Kidney (tissue), 13 donors: ENCODE measurements at regions not wholly inside any gene's neighbourhood (a gene's known extent, or its start where the extent isn't known, plus 50 kb on each side); places are given as distances from the start of the nearest gene placed in this dataset.

ENCODE experiments used
- DNase-seq, 5 donors: peaks; one replicate each; pipeline ENCODE4 v3.0.0-alpha.2; 2013 to 2020
- FAIRE-seq: peaks from 2 replicates; lab custom pipeline; 2012; peaks lifted over from hg19 to GRCh38; lab: Jason Lieb, UNC
- H3K27ac ChIP-seq, 2 donors: one replicate each; pipeline ENCODE4 v1.7.0; 2013; ENCODE audit warnings: low read depth in 2 of 2, low read length in 2 of 2, inconsistent platforms in 1 of 2
- H3K27me3 ChIP-seq: one replicate; pipeline ENCODE4 v1.7.1; 2013; ENCODE audit warnings: low read length, inconsistent platforms; ENCODE audit not compliant: control insufficient read depth, insufficient read depth
- H3K36me3 ChIP-seq, 3 donors: one replicate each; pipeline versions ENCODE4 v1.7.0 to v1.7.1; 2013; ENCODE audit warnings: low read length in 3 of 3, control low read depth in 1 of 3, inconsistent platforms in 1 of 3; ENCODE audit not compliant: insufficient read depth in 3 of 3, control insufficient read depth in 2 of 3
- H3K4me1 ChIP-seq, 3 donors: one replicate each; pipeline versions ENCODE4 v1.7.0 to v1.7.1; 2013; ENCODE audit warnings: low read length in 3 of 3, inconsistent platforms in 1 of 3, low read depth in 1 of 3; ENCODE audit not compliant: control insufficient read depth in 2 of 3, insufficient read depth in 2 of 3
- H3K4me3 ChIP-seq, 3 donors: one replicate each; pipeline versions ENCODE4 v1.7.0 to v1.8.1; 2013; ENCODE audit warnings: low read length in 3 of 3, control low read depth in 1 of 3, inconsistent platforms in 1 of 3
- H3K9ac ChIP-seq, 3 donors: one replicate each; pipeline versions ENCODE4 v1.7.0 to v1.7.1; 2013; ENCODE audit warnings: low read length in 3 of 3, control low read depth in 1 of 3, inconsistent platforms in 1 of 3
- H3K9me3 ChIP-seq, 3 donors: one replicate each; pipeline versions ENCODE4 v1.7.0 to v1.7.1; 2013; ENCODE audit warnings: low read length in 3 of 3, control low read depth in 1 of 3, inconsistent platforms in 1 of 3; ENCODE audit not compliant: control insufficient read depth in 2 of 3, insufficient read depth in 1 of 3
- CTCF ChIP-seq: IDR thresholded peaks from 3 replicates; pipeline ENCODE4 v1.5.1; 2012; ENCODE audit warnings: mild to moderate bottlenecking, moderate library complexity, borderline replicate concordance; ENCODE audit not compliant: insufficient read depth; ENCODE audit errors: extremely low read depth
- intact Hi-C: fragments of 100-400 bp; cut with DNase I; formaldehyde crosslinking; loops from one replicate; pipeline ENCODE4 v1.11.1; 2022
- donor health status: control.
- donor health status: control.
- donor health status: control.
- donor health status: control.
- donor health status: control.
- donor health status: DM: yes; HTN: yes; CAD: no.
- donor health status: Normal renal cell carcinoma (clear cell type).

- Histone ChIP-seq H3K9me3 (no peaks in the 10 kb centered on the region), H3K36me3 (no peaks in the 10 kb centered on the region), H3K4me1 (no peaks in the 10 kb centered on the region), H3K27ac (no peak overlapping the region), H3K4me3 (no peak overlapping the region), H3K9ac (no peak overlapping the region), H3K27me3 (no peaks in the 10 kb centered on the region)
- no peak for DNase-seq
- TF ChIP-seq CTCF: no peak
- intact Hi-C loops: no loop called here
- FAIRE-seq: no peak
Measured at GRCh38 chr11:34747251-34747650, 126.4 kb downstream of the EHF start.

- no peaks in the 10 kb centered on the region for H3K36me3 ChIP-seq
- H3K9ac ChIP-seq: no peak overlapping the region
- intact Hi-C loops: no loop called here
- H3K27me3 ChIP-seq: no peaks in the 10 kb centered on the region
- no peaks in the 10 kb centered on the region for H3K4me1 ChIP-seq
- no peak for TF ChIP-seq CTCF
- H3K27ac ChIP-seq: no peak overlapping the region
- no peak for DNase-seq
- no peak overlapping the region for H3K4me3 ChIP-seq
- no peaks in the 10 kb centered on the region for H3K9me3 ChIP-seq
- no peak for FAIRE-seq
Measured at GRCh38 chr11:34745195-34745594, 124.3 kb downstream of the EHF start.

- FAIRE-seq (no peak), DNase-seq (no peak)
- TF ChIP-seq CTCF: no peak
Measured at GRCh38 chr11:34744511-34744910, 123.6 kb downstream of the EHF start.

GRCh38 chr11:34738237-34738636 is 117.3 kb downstream of the EHF start:
- Histone ChIP-seq H3K9ac (no peak overlapping the region), H3K4me1 (no peaks in the 10 kb centered on the region), H3K9me3 (no peaks in the 10 kb centered on the region), H3K27ac (no peak overlapping the region), H3K4me3 (no peak overlapping the region), H3K27me3 (no peaks in the 10 kb centered on the region), H3K36me3 (no peaks in the 10 kb centered on the region)
- TF ChIP-seq CTCF: no peak
- intact Hi-C loops: no loop called here
- DNase-seq: no peak
- FAIRE-seq: no peak

More at GRCh38 chr11:34744511-34744910, 123.6 kb downstream of the EHF start:
- no peaks in the 10 kb centered on the region for H3K9me3 ChIP-seq
- intact Hi-C loops: no loop called here
- H3K36me3 ChIP-seq: no peaks in the 10 kb centered on the region
- H3K9ac ChIP-seq: no peak overlapping the region
- H3K27me3 ChIP-seq: no peaks in the 10 kb centered on the region
- H3K4me1 ChIP-seq: no peaks in the 10 kb centered on the region
- no peak overlapping the region for H3K27ac ChIP-seq
- no peak overlapping the region for H3K4me3 ChIP-seq
